ENCODE measurements at regions not wholly inside any gene's neighbourhood (a gene's known extent, or its start where the extent isn't known, plus 50 kb on each side); places are given as distances from the start of the nearest gene placed in this dataset.

- H3K27ac Mint-ChIP-seq (ENCODE audit: unreplicated experiment), result no peak overlapping the region
- H3K36me3 Mint-ChIP-seq (ENCODE audit: unreplicated experiment), result peaks cover 9% of the 10 kb centered on the region
- no peak for TF ChIP-seq CTCF (IDR thresholded peaks at IDR 0.05; ENCODE audit: partially characterized antibody, unreplicated experiment)
- peaks cover 2% of the 10 kb centered on the region for H3K27me3 Mint-ChIP-seq (ENCODE audit: unreplicated experiment)
- H3K9me3 Mint-ChIP-seq (ENCODE audit: unreplicated experiment), result no peaks in the 10 kb centered on the region
- DNase-seq, result no peak
- peaks cover 15% of the 10 kb centered on the region for H3K4me1 Mint-ChIP-seq (ENCODE audit: low read depth, unreplicated experiment)
- no peak overlapping the region for H3K4me3 Mint-ChIP-seq (ENCODE audit: unreplicated experiment)
Observed at GRCh38 chr17:5952518-5952917, 117.7 kb upstream of the WSCD1 start.

- no peak overlapping the region for H3K4me3 Mint-ChIP-seq (ENCODE audit: unreplicated experiment)
- H3K27ac Mint-ChIP-seq (ENCODE audit: unreplicated experiment), result no peak overlapping the region
- H3K27me3 Mint-ChIP-seq (ENCODE audit: unreplicated experiment), result peaks cover 1% of the 10 kb centered on the region
- no peaks in the 10 kb centered on the region for H3K9me3 Mint-ChIP-seq (ENCODE audit: unreplicated experiment)
- no peak for TF ChIP-seq CTCF (IDR thresholded peaks at IDR 0.05; ENCODE audit: partially characterized antibody, unreplicated experiment)
- DNase-seq, result no peak
- peaks cover 9% of the 10 kb centered on the region for H3K36me3 Mint-ChIP-seq (ENCODE audit: unreplicated experiment)
- peaks cover 9% of the 10 kb centered on the region for H3K4me1 Mint-ChIP-seq (ENCODE audit: low read depth, unreplicated experiment)
Observed at GRCh38 chr17:5955764-5956163, 114.4 kb upstream of the WSCD1 start.

GRCh38 chr17:5958850-5959249 lies 111.3 kb upstream of the WSCD1 start:
- Mint-ChIP-seq H3K36me3 (ENCODE audit: unreplicated experiment) (peaks cover 14% of the 10 kb centered on the region), H3K27me3 (ENCODE audit: unreplicated experiment) (peaks cover 2% of the 10 kb centered on the region), H3K4me1 (ENCODE audit: low read depth, unreplicated experiment) (no peaks in the 10 kb centered on the region), H3K27ac (ENCODE audit: unreplicated experiment) (no peak overlapping the region), H3K9me3 (ENCODE audit: unreplicated experiment) (no peaks in the 10 kb centered on the region), H3K4me3 (ENCODE audit: unreplicated experiment) (no peak overlapping the region)
- no peak for DNase-seq
- TF ChIP-seq CTCF (IDR thresholded peaks at IDR 0.05; ENCODE audit: partially characterized antibody, unreplicated experiment), result no peak

- H3K4me1 Mint-ChIP-seq (ENCODE audit: low read depth, unreplicated experiment), result no peaks in the 10 kb centered on the region
- no peak overlapping the region for H3K4me3 Mint-ChIP-seq (ENCODE audit: unreplicated experiment)
- DNase-seq, result no peak
- H3K27ac Mint-ChIP-seq (ENCODE audit: unreplicated experiment), result no peak overlapping the region
- no peaks in the 10 kb centered on the region for H3K9me3 Mint-ChIP-seq (ENCODE audit: unreplicated experiment)
- H3K36me3 Mint-ChIP-seq (ENCODE audit: unreplicated experiment), result peaks cover 14% of the 10 kb centered on the region
- no peak for TF ChIP-seq CTCF (IDR thresholded peaks at IDR 0.05; ENCODE audit: partially characterized antibody, unreplicated experiment)
- peaks cover 2% of the 10 kb centered on the region for H3K27me3 Mint-ChIP-seq (ENCODE audit: unreplicated experiment)
Observed at GRCh38 chr17:5962371-5962770, 107.8 kb upstream of the WSCD1 start.

- H3K4me1 Mint-ChIP-seq (ENCODE audit: low read depth, unreplicated experiment), result no peaks in the 10 kb centered on the region
- peaks cover 11% of the 10 kb centered on the region for H3K36me3 Mint-ChIP-seq (ENCODE audit: unreplicated experiment)
- H3K27ac Mint-ChIP-seq (ENCODE audit: unreplicated experiment), result no peak overlapping the region
- peaks cover 6% of the 10 kb centered on the region for H3K9me3 Mint-ChIP-seq (ENCODE audit: unreplicated experiment)
- no peak for TF ChIP-seq CTCF (IDR thresholded peaks at IDR 0.05; ENCODE audit: partially characterized antibody, unreplicated experiment)
- H3K27me3 Mint-ChIP-seq (ENCODE audit: unreplicated experiment), result peaks cover 7% of the 10 kb centered on the region
- no peak overlapping the region for H3K4me3 Mint-ChIP-seq (ENCODE audit: unreplicated experiment)
- no peak for DNase-seq
Observed at GRCh38 chr17:5971969-5972368, 98.2 kb upstream of the WSCD1 start.
